HG02588 (cell line): ENCODE measurements at regions not wholly inside any gene's neighbourhood (a gene's known extent, or its start where the extent isn't known, plus 50 kb on each side); places are given as distances from the start of the nearest gene placed in this dataset.
"Not testable (repeated sequence)": the region's sequence is repeated elsewhere in the genome, so short reads cannot be mapped to it uniquely, and the experiment has no call there.

ENCODE experiments used
- ATAC-seq: cut with Tn5 transposase; IDR thresholded peaks from one replicate; pipeline ENCODE4 v1.9.1; 2021; ENCODE audit warnings: mild to moderate bottlenecking, moderate library complexity; ENCODE audit not compliant: unreplicated experiment

DNA sequence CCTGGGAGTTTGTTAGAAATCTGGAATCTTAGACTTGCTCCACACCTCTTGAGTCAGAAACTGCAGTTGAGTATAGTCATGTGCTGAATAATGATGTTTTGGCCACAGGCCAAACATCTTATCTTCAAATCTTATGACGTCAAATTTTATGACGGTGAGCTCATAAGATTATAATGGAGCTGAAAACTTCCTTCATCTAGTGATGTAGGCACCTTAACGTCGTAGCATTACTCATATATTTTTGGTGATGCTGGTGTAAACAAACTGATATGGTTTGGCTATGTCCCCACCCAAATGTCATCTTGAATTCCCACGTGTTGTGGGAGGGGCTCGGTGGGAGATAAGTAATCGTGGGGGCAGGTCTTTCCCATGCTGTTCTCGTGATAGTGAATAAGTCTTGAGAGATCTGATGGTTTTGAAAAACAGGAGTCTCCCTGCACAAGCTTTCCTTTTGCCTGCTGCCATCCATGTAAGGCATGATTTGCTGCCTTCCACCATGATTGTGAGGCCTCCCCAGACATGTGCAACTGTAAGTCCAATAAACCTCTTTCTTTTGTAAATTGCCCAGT is 268.0 kb upstream of the PROK2 start:
- no peak for ATAC-seq

DNA sequence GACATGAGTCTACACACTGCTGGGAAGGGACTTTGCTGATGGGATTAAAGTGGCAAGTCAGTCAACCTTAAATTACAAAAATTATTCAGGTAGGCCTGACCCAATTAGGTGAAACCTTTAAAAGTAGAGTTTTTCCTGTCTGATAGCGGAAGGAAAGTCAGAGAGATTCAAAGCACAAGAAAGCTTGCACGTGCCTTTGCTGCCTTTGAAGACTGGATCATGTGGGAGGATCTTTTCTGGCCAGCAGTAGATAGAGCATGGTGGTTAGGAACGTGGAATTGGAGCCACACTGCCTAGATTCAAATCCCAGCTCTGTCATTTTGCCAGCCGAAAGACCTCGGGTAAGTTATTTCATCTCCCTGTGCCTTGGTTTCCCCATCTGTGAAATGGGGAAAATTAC is 265.8 kb upstream of the PROK2 start:
- ATAC-seq = no peak

DNA sequence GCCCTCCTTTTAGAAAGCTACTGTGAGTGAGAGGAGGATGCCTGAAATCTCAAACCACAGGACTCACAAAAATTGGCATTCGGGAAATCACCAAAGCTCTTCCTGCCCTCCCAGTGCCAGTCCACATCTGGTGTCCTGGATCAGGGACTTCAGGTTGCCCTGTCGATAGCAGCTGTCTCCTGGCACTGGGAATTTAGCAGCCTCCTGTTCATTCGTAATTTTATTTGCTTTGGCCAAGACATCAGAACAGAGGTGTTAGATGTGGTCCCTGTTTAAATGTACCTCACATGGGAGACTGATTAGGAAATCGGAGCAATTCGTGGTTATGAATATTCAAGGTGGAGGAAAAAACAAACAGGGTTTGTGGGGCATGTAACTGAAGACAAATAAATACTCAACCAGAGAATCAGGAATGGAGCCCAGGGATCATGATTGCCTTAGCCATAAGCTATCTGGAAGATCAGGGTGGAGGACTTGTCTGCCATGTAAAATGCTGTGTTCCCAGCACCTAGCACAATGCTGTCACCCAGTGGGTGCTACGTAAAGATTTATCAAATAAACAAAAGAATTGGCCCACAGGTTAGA is 265.2 kb upstream of the PROK2 start:
- no peak for ATAC-seq

DNA sequence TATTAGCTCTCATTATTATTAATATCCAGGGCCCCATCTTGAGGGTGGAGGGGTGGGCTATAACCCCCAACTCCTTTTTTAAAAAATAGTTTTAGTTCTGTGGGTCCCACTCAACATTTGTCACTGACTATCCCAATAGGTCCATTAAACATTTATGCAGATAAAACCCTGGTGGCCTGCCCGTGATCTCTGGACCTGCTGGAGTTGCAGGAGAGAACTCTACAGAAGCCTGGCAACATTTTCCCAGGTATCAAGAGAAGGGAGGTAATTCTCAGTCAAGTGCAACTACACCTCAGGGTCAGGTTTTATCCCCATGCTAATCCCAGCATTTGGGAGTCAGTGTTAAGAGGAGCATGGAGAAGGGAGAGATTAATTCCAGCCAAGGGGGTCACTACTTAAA is 264.4 kb upstream of the PROK2 start:
- no peak for ATAC-seq

DNA sequence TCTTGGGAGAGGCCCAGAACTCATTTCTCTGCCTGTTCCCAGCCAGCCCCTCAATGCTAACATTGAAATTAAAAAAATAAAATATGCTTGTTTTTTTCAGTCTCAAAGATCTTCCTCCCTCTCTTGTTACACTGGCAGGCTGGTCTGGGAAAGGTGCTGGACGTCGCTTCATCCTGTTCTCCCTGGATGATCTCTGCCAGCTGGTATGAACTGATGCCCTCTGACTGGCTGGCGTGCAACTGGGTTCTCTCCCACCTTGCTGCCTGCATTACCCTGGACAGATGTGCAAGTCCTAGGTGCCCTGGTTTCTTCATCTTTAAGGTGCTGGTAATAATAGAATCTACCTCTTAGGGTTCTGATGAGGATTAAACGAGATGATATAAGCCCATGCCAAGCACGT is 263.9 kb upstream of the PROK2 start:
- ATAC-seq = no peak

DNA sequence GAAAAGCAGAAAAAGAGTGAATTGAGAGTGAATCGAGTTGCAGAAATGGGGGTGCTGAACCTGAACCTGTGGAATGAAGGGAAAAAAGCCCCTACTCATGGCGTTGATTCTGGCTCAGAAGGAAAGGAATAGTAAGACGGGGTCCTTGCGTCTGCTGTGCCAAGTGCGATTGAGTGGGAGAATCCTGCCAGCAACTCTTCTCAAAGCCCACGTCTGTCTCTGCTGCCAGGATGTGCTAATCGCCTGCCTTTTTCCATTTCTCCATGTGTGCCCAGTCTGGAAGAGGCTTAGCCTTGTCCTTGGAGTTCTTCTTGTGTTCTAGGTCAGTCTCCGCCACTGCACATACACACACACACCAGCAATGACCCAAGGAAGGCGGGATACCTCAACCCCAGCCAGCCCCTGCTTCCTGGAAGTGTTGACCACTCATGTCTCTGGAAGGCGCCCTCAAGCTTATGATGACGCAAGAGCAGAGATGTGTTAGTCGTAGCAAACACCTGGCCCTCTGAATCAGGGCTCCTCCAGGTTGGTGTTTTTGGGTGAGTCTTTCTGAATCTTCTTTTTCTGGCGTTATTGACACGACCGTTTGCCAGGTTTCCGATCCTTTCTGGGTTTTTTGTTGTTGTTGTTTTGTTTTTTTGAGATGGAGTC is 262.4 kb upstream of the PROK2 start:
- no peak for ATAC-seq

DNA sequence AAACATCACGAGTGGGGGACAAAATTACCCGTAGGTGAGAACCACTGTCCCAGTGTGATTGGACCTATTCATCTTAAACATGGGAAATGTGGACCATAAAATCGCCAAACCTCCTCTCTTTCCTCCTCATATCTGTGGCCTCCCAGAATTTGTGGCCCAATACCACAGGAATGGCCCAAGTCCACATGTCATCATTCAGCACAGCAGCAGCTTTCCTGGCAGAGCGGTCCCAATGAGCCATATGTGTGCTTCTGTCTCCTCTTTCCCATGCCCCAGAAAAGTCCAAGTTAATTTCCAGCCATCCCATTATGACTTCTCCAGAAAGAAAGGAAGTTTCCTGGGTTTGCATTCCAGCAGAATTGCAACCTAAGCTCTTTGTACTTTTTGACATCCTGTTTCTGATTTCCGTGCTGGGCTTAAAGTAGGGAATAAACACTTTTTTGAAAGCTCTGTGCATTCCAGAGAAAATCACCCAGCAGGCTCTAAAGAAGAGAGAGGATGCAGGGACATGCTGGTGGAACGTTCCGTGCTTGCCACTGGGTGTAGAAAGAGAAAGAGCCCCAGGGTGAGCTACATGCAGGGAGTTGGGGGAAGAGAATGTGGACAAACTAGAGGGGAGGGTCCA is 259.4 kb upstream of the PROK2 start:
- no peak for ATAC-seq

DNA sequence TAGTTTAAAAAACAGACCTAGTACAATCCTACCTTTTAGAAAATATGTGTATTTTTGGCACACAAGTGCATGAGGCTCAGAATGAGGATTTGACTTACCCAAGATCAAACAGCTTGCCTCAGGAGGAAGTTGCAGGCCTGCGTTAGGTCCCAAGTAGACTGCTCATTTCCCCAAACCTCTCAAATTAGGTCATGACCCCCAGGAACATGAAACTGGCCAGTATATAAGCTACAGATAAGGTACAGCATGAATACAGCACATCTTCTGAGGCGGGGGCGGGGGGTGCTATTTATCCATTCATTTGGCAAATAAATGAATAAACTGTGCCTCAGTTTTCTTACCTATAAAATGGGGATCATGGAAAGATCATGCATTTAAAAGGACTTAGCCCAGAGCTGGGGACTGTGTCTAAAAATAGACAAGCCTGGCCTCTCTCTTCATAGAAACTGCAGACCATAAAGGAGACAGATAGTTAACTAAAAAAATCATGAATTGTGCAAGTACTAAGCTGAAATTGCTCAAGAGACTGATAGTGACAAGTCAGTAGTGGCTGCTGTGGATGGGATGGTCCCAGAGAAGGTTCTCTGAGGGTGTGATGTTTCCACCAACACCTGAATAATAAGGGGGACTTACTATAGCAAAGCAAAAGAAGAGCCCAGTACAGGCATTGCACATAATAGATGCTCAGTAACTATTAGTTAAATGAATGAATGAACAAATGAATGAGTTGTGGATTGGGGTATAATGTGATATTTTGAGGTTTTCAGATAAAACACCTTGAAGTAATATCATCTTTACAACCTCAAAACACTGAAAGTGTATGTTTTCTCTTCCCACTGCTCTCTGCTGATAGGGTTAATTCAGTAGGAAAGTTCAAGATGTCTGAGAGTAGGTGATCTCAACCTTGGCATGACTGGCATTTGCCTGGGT is 258.5 kb upstream of the PROK2 start:
- ATAC-seq = no peak

DNA sequence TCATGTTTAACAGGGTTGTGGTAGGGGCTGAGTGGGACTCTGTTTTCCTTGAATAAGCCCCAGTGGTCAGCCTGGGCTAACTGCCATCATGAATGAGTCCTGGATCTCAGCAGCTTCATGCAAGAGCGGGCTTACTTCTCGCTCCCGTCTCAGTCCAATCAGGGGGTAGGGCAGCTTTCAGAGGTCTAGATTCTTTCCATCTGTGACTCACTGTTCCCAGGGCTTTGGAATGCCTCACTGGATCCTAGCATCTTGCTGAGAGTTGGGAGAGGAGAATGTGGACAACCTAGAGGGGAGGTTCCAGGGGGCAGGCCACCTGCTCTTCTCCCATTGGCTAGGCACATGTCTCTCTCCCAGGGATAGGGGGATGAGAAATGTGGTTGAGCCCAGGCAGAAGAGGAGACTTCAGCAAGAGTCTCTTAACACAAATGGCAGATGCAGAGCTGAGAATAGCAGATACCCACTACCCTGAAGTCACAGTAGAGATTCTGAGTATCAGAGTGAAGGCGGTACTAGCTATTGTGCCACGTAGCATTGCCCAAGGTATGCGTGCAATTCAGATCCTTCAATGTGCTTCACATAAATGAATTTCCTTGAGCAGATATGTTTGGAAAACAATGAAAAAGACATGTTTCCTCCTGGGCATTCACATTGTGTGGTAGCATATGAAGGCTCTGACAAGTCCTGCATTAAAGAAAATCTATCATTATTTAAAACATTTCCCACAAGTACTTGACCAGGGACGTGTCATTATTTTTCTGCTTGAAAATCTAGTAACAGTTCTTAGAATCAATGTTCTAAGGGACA is 257.7 kb upstream of the PROK2 start:
- no peak for ATAC-seq

DNA sequence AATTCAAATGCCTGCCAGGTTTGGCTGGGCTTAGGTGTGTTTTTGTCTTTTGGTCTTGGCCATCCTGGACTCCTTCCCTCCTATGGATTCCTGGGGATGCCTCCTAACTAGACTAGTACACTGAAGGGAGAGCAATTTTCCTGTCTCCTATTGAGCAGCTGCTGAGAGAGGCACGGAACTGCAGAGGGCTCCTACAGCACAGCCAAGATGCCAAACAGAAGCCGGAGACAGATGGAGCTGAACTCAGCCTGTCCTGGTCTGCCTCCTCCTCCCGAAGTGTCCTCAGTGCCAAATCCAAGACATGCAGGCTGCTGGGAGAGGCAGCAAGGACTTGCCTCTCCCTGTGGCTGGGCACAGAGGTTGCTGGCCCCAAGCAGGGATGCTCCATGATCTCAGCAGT is 256.6 kb upstream of the PROK2 start:
- ATAC-seq = no peak

DNA sequence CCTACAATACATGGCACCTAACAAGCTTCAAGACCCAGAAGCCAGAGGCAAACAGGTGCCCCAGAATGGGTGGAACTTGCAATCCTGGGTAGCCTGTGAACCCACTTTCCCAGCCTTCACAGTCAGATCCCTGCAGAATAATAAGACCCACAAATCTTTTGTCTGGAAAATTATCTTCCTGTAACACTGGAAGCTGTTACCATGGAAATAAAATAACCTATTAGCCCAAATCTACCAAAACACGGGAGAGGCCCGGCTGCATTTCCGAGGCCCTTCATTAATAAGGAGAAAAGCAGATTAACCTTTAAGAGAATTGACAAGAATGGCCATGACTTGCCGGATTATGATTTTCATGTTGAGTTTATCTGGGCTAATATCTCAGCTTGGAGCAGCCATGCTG is 256.1 kb upstream of the PROK2 start:
- ATAC-seq = no peak

DNA sequence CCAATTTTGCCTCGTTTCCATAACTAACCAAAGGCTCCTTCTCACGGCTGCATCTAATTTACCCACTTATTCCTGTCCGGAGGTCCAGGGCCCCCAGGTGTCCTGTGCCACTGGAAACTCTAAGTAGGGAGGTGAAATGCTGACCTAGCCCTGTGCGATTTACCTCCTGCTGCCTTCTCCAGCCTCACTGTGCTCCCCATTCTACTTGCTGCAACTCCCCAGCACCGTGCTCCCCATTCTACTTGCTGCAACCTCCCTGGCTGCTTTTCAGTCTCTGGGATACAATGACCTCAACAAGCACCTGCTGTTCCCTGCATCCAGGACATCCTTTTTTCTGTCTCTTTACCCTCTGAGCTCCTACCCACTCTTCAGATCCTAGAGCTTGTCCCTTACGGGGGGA is 254.7 kb upstream of the PROK2 start:
- no peak for ATAC-seq

DNA sequence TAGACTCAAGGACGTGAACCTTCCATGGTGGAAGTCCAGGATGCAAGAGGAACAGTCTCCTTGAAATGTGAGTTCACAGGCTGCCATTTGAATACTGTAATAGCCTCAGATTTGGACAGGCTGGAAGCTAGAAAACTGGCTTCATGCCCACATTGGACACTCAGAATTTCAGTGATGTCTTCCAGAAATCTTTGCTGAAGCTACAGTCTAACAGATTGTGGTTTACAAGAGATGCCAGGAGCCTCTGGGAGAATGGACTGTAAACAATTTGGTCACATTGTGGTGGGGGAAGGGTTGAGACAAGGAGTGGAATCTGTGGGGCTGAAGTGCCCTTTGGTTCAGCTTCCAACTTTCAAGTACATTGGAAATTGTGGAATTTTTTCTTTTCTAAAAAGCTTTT is 252.0 kb upstream of the PROK2 start:
- no peak for ATAC-seq

DNA sequence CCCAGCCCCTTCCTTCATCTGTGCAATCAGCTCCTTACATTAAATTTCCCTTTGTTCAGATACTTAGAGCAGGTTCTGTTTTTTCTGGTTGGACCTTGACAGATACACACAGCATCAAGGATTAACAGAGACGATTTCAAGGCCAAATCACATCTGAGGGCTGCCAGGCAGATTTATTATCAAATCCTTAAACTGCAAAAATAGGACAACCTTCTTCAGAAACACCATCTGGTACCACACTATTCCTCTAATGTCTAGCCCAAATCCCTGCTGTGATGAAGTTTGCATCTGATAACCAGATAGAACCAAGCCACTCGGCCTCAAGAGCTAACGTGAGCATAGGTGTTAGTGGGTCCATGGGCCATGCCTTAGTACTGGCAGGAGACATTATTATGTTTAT is 250.7 kb upstream of the PROK2 start:
- ATAC-seq = no peak

DNA sequence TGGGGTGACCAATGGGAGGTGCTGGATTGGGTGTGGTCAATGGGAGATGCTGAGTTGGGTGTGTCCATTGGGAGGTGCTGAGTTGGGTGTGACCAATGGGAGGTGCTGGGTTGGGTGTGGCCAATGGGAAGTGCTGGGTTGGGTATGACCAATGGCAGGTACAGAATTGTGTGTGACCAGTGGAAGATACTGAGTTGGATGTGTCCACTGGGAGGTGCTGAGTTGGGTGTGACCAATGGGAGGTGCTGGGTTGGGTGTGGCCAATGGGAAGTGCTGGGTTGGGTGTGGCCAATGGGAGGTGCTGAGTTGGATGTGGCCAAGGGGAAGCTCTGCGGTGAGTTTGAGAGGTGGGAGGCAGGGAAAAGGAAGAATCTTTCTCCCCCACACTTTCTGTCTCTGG is 250.0 kb upstream of the PROK2 start:
- ATAC-seq = no peak

DNA sequence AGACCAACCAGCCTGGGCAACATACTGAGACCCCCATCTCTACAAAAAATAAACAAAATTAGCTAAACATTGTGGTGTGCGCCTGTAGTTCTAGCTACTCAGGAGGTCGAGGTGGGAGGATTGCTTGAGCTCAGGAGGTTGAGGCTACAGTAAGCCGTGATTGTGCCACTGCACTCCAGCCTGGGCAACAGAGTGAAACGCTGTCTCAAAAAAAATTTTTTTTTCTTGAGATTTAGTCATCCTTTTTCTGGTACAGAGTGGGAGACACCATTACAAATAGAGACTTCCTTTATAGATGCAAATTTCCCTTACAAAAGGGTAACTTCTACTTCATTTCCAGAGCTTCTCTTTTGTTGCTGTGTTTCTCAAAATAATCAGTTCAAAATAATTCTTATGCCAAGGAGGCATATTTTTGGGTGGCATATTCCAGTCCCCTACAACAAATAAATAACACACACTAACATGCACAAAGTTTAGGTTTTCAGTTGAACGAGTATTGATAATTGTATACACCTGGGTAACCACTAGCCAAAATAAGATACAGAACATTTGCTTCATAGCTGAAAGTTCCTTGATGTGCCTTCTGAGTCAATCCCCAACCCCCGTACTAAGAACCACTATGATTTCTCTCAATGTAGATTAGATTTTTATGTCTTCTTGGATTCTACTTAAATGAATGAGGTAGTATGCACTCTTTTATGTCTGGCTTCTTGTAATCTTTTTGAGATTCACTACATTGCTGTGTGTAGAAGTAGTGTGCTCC is 248.9 kb upstream of the PROK2 start:
- ATAC-seq = no peak

DNA sequence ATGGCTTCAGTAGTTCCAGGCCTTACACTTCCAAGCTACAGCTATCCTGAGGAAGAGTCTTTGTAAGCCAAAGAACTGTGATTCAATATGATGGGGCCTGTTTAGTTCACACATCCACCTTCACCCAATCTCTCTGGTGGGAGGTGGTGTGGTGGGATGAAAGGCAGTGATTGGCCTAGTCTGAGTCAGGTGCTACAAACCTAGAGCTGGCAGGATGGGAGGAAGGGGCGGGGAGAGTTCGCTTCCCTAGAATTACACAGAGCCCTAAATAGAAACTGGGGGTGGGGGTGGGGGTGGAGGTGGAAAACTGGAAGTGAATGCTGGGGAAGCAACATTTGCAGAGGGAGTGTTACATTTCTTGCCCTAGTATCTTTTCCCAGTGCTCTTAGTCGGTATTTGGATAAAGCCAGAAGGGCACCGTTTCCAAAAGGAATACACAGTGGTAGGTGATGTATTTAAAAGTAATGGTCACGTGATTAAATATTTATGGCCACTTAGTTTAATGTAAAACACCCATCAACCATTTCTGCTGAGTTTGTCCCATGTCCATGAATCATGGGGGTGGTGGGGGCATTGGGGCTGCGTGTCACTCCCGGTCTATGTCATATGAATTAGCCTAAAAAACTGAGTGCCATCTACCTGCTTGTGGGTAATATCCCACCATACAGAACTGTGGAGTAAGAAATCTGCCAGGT is 247.6 kb upstream of the PROK2 start:
- no peak for ATAC-seq

DNA sequence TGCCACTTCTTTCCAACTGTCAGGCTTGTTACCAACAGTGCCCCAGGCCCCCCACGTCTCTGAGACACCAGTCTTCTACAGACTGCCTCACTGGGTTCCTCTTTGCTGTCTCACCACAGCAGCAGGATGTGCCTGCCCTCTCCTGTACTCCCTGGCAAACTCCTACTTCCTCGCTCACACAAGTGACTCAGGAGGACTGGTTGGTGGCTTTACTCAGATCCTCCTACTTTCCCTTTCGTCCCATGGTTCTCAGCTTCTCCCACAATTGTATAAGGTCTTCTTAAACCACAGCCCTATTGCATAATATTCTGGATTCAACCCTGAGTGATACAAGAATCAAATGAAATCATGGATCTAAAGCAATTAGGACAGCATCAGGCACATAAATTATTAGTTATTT is 246.6 kb upstream of the PROK2 start:
- no peak for ATAC-seq

DNA sequence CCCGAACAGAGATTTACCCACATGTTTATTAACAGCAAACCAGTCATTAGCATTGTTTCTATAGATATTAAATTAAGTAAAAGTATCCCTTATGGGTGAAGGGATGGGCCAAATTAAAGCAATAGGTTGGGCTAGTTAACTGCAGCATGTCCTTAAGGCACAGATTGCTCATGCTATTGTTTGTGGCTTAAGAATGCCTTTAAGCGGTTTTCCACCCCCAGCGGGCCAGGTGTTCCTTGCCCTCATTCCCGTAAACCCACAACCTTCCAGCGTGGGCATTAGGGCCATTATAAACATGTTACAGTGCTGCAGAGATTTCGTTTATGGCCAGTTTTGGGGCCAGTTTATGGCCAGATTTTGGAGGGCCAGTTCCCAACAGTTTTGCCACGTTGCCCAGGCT is 245.3 kb upstream of the PROK2 start:
- ATAC-seq = not testable (repeated sequence)
